ENCODE measurements at regions not wholly inside any gene's neighbourhood (a gene's known extent, or its start where the extent isn't known, plus 50 kb on each side); places are given as distances from the start of the nearest gene placed in this dataset.
"Not testable (repeated sequence)": the region's sequence is repeated elsewhere in the genome, so short reads cannot be mapped to it uniquely, and the experiment has no call there.

DNA sequence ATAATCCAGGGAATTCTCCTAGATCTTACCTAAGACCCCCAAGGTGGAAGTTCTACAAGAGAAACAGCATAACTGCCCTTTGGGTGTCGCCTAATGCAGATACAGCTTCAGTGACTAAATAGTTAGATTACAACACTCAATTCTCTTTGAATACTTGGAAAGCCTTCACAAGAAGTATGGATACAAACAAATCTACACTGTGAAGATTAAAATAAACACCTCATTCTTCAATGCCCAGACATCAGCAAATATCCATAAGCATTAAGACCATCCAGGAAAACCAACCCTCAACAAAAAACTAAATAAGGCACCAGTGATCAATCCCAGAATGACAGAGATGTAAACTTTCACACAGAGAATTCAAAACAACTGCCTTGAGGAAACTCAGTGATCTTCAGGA is 963.2 kb downstream of the PLOD2 start:
- DNase-seq: no peak

DNA sequence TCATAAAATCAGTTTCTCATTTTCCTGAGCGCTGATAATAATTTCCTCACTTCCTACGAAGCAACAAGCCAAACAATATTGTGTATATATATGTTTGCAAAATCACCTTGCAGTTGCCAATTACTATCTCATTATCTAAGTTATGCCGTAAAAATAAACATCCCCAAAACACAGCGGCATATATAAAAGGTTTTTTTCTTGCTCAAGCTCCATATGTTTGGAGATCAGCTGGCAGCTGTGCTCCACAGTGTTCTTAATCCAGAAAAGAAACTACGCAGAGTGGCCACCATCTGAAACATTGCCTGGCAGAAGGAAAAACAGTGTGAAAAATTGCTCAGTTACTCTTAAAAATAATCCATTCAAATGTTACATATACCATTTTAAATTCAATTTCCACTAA is 951.4 kb downstream of the PLOD2 start:
- no peak for DNase-seq

DNA sequence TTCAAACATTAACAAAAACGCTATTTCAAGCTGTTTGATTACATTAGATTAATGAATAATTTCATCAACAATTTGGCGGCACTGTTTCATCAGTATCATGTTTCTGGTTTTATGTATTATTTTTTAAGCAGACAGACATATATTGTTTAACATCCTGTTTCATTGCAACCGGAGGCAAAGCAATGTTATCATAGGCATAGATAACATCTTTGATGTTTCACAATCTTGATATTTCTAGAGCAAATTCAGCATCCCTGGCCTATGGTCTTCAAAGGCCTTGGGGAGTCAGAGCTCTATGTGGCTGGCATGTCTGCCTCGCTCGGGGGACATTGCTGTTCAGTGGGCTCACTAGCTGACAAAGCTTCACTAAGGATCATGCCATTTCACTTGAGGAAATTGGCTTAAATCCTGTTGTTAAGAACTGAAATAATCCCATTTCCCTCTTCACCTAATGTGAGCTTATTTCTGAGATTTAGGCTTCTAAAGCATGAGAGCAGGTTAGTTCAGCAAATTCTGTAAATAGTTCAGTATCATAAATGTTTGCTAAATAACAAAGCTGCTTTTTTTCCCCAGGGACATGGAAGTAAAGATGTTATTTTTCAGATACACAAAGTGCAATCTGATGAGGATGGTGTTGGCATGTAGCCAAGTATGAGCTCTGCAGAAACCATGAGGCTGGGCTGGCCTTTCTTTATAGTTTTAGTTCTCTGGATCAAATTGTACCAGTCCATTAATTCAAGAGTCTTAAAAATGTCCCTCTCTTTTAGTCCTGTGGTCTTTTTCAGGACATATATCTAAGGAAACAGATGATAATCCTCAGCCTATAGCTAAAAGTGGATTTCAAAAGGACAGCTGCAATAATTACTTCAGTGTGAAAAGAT is 941.4 kb downstream of the PLOD2 start:
- no peak for DNase-seq

DNA sequence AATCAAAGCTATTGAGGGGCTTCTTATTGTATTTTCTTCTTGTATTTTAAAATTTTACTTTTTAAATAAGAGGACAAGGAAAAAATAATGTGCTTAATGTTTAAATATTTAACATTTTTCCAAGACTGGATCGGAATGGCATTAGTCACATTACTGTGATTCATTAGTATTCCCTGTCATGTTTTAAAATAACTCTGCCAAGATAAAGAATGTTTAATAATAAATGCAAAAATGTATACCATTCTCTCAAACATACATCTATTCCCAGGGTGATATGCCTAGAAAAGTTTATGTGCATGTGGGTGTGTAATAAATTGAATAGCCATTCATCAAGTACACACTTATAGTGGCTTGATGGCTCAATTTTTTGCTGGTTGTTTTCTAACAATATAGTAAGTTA is 936.1 kb downstream of the PLOD2 start:
- DNase-seq: no peak

DNA sequence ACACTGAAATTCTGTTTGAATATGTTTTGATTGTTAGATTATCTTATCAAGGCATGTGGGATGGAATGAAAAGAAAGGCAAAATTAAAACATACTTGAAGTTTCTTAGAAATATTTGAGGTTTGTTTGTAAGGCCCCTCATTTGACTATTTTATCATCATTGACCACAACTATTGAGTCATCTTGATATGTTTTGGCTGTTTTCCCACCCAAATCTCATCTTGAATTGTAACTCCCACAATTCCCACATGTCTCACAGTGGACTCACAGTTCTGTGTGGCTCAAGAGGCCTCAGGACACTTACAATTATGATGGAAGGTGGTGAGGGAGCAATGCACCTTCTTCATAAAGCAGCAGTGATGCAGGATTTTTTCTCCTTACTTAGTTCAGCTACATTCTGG is 917.1 kb downstream of the PLOD2 start:
- DNase-seq: no peak

DNA sequence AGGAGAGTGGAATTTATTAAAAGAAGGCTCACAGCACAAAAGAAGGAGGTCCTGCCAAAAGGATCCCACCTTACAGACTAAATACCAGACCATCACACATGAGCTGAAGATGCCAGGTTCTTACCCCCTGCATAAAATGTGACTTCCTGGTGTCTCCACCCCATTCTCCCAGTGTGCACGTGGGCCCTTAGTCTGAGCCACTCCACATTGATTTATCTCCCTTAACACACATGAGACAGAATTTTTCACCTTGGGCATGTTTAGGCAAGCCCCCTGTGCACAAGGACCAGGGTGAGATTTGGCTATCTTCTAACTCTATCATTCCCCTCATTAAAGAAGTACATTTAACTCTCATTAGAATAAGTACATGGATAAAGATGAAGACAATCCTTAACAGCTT is 916.7 kb downstream of the PLOD2 start:
- no peak for DNase-seq

DNA sequence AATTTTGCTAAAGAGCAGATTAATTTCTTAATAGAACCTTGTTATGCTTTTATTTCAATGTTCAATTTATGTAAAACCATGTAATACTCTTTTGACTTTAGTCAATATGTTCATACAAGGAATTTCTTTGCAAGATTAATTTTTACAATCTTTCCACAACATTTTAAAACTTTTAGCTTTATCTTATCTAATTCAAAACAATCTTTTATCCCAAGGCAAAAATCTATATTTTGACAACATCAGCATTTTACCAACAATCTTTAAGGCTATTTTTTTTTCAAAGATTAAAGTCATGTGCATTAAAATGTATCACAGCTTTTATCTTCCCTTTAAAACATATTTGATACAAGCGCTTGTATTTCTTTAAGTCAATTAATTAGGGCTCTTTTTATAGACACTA is 914.7 kb downstream of the PLOD2 start:
- DNase-seq: no peak

DNA sequence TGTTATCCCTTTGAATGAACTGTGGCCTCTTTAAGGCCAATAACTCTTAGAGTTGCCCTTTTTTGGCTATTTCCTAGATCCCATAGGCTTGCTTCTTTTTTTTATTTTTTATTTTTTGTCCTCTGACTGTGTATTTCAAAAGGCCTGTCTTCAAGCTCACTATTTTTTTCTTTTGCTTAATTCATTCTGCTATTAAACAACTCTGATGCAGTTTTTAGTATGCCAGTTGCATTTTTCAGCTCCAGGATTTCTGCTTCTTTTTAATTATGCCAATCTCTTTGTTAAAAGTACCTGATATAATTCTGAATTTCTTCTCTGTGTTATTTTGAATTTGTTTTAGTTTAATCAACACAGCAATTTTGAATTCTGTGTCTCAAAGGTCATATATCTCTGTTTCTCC is 912.1 kb downstream of the PLOD2 start:
- no peak for DNase-seq

DNA sequence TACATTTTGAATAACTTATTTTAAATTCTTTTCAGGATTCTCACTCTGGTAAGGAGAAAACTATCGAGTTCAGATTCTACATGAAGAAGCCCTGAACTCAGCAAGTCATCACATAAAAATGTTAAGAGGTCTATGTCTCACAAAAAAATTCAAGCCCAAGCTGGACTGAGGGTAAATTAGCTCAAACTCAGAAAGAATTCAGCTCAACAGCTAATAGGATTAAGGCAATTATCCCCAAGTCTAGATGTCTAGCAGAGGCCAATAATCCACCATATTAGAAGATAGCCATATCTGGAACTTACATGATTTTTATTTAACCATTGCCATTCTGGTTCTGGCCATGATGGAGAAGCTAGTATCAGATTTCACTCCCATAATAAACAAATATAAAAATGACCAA is 909.7 kb downstream of the PLOD2 start:
- no peak for DNase-seq

DNA sequence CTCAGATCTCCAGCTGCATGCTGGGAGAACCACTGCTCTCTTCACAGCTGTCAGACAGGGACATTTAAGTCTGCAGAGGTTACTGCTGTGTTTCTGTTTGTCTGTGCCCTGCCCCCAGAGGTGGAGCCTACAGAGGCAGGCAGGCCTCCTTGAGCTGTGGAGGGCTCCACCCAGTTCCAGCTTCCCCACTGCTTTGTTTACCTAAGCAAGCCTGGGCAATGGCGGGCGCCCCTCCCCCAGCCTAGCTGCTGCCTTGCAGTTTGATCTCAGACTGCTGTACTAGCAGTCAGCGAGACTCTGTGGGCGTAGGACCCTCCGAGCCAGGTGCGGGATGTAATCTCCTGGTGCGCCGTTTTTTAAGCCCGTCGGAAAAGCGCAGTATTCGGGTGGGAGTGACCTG is 903.0 kb downstream of the PLOD2 start:
- DNase-seq: not testable (repeated sequence)

DNA sequence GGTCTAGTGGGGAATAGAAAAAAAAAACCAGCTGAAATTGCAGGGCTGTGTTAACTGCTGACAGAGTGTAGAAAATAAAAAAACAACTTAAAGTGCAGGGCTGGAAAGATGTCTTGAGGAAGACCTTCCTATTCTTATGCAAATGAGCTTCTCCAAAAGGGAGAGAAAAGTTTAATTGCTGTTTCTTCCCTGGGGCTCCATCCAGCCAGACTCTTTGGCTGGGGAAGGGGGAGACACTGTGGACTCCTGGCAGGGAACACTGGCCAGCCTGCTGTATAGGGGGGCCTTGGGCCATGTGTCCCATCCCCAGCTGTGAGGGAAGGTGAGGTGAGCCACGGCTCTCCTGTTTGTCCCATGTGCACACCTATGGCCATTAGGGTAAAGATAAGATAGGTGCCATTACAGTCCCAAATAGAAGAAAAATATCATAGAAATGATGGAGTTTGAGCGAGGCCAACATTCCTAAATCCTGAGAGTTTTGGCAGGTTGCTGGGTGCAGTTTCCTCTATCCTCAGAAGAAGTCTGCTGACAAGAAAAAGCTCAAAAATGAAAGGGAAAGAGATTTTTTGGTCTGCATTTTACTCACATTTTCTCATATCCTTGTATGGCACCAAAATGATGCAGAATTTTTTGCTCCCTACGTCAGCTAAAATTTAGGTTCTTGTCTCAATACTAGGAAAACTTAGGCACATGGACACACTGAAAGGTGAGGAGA is 901.7 kb downstream of the PLOD2 start:
- no peak for DNase-seq

DNA sequence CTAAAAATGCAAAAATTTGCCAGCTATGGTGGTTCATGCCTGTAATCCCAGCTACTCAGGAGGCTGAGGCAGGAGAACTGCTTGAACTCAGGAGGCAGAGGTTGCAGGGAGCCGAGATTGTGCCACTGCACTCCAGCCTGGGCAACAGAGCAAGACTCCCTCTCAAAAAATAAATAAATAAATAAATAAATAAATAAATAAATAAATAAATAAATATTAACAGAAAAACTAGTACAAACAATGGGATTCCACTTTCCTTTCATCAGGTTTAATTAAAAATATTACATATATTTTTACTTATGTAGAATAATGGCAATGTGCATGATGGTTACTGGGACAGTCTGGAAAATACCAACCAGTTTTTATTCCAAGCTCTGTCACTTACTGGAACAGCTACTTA is 897.5 kb downstream of the PLOD2 start:
- DNase-seq: not testable (repeated sequence)

DNA sequence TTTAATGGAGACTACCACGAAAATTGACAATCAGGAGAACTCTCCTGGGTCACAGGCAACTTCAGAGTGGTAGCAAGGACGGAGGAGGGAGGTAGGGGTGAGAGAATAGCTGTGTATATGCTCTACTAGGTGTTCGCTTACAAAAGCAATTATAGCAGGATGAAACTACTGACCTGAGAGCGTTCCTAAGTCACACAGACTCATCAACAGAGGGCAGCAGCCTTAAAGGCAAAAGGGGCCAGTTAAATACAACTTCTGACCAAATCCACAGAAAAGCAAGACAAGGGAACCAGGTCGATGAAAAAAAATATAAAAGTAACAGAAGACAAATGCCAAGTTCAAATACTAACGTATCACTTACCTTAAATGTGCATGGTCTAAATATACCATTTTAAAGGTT is 894.6 kb downstream of the PLOD2 start:
- DNase-seq: no peak

DNA sequence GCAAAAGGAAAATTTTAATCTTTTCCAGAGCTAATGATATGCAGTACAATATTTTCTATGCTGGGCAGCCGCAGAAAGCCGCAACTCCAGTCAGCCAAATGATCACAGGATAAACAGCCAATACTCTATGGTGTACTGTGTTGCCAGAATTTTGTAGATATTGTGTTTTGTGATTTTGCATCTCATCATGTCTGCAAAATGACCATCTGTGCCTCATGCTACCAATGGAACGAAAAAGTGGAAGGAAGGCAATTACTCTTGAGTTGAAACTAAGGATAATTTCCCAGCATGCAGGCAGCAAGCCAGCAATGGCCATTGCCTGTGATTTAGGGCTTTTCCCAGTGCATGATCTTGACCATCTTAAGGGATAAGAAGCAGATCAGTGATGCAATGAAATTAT is 891.9 kb downstream of the PLOD2 start:
- DNase-seq: no peak

DNA sequence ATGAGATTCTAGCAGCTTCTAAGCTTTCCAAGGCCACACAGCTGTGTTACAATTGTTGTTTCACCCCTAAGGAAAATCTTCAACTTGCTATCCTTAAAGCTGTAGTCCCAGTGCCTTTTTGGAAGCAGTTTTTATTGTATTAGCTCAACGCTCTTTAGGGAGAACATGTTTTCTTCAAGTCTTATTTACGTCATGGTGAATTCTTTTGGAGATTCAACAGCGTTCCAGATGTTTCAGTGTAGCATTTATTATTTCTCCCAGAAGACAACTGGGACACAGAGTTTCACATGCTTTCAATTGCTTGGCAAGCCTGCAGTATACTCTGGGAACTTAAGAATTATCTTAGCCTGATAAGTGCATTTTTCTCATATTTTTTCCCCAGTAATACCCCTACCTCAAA is 888.3 kb downstream of the PLOD2 start:
- no peak for DNase-seq

DNA sequence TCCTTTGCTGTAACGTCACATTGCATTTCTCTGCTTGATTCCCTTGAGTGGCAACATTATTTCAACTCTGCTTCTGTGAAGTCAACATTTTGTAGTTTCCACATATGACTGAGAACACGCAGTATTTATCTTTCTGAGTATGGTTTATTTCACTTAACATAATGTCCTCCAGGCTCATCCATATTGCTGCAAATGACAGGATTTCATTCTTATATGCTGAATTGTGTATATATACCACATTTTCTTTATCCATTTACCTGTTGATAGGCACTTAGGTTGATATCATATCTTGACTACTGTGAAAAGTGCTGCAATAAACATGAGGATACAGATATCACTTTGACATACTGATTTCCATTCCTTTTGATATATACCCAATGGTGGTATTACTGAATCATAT is 878.5 kb downstream of the PLOD2 start:
- no peak for DNase-seq

DNA sequence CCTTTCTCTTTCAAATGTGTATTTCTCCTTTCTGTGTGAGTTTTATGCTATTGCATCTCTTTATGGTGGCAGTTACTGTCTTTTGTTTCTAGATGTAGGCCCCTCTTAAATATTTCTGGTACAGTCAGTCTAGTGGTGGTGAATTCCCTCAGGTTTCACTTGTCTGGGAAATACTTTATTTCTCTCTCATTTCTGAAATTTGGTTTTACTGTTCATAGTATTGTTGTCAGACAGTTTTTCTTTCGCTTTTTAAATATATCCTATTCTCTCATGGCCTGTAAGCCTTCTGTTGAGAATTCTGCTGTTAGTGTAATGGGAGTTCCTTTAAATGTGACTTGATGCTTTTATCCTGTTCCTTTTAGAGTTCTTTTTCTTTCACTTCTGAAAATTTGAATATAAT is 874.0 kb downstream of the PLOD2 start:
- no peak for DNase-seq

DNA sequence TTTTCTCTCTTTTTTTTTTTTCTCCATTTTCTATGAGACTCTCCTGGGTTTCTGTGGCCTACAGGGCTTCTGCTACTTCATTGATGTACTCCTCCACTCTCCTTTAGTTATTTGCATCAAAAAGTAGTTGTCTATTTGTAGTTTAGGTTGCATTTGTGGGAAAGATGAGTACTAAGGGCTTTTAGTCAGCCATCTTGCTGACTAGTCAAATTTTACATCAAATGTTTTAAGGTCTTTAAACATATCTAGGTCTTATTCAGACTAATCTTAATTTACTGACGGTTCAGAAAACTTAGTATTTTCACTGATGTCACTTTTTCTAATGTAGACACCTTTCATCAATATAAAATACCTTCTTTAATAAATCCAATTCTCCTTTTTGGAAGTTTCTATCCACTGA is 871.0 kb downstream of the PLOD2 start:
- DNase-seq: no peak

DNA sequence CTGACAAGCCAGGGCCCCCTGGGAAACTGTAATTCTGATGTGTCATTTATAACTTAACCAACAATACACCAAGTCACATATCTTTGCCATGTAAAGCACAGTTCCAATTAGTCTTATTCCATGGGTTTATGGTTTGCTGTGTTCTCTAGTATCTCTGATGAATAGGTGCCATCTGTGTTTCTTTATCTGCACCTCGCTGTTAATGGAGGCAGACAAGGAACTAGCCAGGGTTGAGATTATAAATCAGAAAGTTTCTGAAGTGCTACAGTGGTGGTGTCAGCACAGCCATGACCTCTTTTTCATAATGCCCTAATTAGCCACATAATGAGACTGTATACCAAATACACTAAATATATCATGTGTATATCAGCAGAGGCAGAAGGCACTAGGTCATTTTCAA is 866.4 kb downstream of the PLOD2 start:
- no peak for DNase-seq

DNA sequence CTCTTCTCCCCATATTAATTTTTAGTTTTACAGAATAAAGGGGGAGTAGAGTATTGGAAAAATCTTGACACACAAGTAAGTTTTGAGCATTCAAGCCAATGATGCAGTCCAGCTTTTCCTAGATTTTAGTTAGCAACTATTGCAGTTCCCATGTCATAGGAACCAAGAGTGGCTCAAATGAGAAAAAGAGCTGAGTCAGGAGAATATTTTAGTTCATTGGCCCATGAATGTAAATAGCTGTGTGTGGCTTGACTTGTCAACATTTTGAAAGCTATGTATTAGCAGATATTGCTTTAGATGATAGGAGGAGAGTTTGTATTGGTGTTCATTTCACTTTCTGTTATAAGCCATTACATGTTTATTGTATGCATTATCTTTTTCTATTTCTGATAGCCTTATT is 853.7 kb downstream of the PLOD2 start:
- DNase-seq: no peak

DNA sequence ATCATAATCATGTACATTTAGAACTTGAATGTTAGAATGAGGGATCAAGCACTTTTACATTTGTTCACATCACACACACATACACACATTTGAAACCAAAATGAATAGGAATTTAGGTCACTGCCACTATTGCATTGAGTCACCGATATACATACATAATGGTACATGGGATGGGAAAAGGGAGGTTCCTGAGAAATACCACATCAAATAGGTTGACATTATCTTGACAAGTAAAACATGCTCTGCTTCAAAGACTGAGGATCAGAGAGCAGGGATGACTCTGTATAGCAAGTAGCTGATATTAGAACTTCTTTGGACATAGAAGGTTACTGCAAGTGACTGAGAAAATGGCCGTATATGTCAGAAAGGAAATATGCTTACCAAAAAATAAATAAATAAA is 847.2 kb downstream of the PLOD2 start:
- no peak for DNase-seq

DNA sequence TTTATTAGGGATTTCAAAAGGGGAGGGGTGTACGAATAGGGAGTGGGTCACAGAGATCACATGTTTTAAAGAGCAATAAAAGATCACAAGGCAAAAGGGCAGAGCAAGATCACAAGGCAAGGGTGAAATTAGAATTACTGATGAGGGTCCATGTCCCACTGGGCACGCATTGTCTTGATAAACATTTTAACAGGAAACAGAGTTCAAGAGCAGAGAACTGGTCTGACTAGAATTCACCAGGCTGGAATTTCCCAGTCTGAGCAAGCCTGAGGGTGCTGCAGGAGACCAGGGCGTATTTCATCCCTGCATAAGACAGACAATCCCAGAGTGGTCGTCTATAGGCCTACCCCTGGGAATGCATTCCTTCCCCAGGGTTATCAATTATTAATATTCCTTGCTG is 844.7 kb downstream of the PLOD2 start:
- not testable (repeated sequence) for DNase-seq

DNA sequence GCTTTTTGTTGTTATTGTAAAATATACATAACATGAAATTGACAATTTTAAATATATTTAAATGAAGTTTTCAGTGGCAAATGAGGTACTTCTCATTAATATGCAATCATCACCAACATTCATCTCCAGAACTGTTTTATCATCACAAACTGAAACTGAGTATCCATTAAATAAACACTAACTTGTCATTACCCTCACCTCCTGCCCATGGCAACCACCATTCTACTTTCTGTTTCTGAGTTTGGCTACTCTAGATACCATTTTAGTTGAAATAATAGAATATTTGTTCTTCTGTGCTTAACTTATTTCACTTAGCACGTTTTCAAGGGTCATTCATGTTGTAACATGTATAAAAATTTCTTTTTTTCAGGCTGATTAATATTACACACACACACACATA is 834.3 kb downstream of the PLOD2 start:
- no peak for DNase-seq

DNA sequence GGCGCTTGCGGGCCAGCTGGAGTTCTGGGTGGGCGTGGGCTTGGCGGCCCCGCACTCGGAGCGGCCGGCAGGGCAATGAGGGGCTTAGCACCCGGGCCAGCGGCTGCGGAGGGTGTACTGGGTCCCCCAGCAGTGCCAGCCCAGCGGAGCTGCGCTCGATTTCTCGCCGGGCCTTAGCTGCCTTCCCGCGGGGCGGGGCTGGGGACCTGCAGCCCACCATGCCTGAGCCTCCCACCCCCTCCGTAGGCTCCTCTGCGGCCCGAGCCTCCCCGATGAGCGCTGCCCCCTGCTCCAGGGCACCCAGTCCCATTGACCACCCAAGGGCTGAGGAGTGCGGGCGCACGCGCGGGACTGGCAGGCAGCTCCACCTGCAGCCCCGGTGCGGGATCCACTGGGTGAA is 827.6 kb downstream of the PLOD2 start:
- DNase-seq: not testable (repeated sequence)

DNA sequence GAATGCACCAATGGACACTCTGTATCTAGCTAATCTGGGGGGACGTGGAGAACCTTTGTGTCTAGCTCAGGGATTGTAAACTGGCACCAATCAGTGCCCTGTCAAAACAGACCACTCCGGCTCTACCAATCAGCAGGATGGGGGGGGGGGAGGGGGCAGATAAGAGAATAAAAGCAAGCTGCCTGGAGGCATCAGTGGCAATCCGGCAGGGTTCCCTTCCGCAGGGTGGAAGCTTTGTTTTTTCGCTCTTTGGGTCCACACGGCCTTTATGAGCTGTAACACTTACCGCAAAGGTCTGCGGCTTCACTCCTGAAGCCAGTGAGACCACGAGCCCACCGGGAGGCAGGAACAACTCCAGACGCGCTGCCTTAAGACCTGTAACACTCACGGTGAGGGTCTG is 827.1 kb downstream of the PLOD2 start:
- DNase-seq: no peak

Data from right forelimb (tissue), 1 donor.